Loucy (cell line): ENCODE measurements at regions not wholly inside any gene's neighbourhood (a gene's known extent, or its start where the extent isn't known, plus 50 kb on each side); places are given as distances from the start of the nearest gene placed in this dataset.

ENCODE experiments used
- CTCF ChIP-seq: fragments of 200-600 bp; sonication (generic); conservative IDR thresholded peaks from 2 replicates; pipeline ENCODE4 v1.5.1; 2014; ENCODE audit warnings: mild to moderate bottlenecking, antibody characterized with exemption, low read length
- EZH2phosphoT487 ChIP-seq: fragments of 200-600 bp; IDR thresholded peaks from 2 replicates; pipeline ENCODE4 v1.6.1; 2018; ENCODE audit warnings: antibody characterized with exemption, mild to moderate bottlenecking, moderate library complexity, borderline replicate concordance

GRCh38 chr14:98742001-98742400 is 530.0 kb downstream of the BCL11B start:
- TF ChIP-seq CTCF (no peak), EZH2phosphoT487 (no peak)
